ENCODE measurements at regions not wholly inside any gene's neighbourhood (a gene's known extent, or its start where the extent isn't known, plus 50 kb on each side); places are given as distances from the start of the nearest gene placed in this dataset.
"Not testable (repeated sequence)": the region's sequence is repeated elsewhere in the genome, so short reads cannot be mapped to it uniquely, and the experiment has no call there.

DNA sequence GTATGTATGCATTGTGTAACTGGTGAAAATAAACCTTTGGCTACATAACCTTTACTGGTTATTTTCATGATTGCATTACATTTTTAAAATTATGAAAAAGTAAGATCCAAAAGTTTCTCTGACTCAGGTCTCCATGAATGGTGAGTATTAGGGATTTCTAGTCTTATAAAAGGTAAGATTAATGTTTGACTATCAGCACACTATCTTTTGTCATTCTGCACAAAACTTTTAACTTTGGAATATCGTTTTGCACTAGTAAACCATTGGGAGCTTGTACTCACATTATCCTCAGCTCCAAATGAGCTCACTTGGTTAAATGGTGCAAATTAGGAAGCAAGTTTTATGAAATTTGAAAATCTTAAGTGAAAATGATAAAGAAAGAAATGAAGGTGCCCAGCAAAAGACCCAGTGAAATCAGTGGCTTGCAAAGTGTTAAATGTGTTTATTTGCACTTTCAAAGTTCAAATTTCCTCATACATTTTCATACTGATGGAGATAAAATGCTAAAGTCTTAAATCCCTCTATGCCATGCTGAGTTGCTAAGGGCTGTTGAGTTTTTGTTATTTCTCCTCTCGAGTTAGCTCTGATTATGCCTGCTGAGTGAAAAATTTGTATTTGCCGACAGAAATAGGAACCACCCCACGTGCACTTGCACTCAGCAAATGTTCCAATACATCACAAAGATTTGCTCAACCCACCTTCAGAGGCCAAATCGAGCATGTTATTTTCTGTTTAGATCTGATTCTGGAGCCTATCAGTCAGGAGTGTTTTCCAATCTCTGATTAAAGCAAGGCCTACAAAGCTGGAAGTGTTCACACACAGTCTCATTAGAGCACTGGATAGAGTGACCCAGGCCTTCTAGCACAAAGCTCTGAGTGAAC lies 885.7 kb downstream of the NR2F1-AS1 start:
- DNase-seq (ENCODE audit: low read depth), result no peak

DNA sequence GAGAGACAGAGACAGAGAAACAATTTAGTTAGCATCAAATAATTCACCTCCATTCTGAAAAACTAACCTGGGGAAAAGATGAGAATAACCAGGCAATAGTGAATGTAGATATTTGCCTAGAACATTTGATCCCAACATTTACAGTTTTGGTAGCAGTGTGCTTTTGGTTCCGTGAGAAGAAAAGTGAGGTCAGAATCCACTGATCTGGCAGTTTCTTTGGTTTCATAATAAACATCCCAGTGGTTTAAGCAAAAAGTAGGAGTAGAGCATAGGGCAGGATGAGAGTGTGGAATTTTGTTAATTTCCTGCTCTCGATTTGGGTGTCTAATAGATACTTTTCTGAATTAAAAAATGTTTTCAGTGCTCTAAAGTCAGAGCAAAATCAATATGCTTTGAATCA lies 887.0 kb downstream of the NR2F1-AS1 start:
- DNase-seq (ENCODE audit: low read depth), result no peak

- DNase-seq (ENCODE audit: low read depth), result not testable (repeated sequence)
Observed at GRCh38 chr5:92691955-92692354, 889.1 kb downstream of the NR2F1-AS1 start.

DNA sequence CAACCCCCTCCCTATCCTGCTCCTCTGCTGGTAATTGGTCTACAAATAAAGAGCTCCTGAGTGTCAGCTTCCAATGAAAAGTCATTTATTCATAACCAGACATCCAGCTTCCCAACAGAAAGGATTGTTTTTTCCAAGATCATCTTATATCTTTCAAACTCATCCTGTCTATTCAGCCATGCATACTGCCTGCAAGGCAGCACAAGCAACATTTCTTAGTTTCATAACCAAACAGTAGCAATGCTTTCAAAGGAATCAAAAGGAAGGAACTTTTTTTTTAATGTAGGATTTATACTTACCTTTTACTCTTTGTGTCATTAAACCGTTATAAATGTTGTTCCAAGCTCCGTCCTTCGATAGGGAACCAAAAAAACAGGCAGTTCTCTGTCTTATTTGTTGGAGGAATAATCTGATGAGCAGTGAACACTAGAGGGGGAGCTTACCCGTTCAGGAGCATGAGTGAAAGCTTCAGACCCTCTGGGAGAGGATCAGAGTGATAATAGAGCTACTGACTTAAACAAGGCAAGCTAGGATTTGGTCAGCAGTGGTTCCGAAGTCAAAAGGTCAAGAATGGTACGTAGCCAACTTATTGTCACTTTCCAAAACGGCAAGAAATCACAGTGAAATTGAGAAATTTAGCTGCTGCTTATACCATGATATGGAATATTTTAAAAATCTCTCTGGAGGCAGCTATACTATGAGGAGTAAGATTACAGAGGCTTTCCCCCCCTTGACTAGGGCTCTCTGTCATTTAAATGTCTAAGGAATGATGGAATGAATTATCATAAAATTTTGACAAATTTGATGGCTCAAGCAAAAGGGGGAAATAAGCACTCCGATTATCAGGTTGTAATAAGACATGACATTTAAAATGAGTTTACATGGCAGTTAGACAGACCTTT lies 892.9 kb downstream of the NR2F1-AS1 start:
- peak; percentile 68 for DNase-seq (ENCODE audit: low read depth)

DNA sequence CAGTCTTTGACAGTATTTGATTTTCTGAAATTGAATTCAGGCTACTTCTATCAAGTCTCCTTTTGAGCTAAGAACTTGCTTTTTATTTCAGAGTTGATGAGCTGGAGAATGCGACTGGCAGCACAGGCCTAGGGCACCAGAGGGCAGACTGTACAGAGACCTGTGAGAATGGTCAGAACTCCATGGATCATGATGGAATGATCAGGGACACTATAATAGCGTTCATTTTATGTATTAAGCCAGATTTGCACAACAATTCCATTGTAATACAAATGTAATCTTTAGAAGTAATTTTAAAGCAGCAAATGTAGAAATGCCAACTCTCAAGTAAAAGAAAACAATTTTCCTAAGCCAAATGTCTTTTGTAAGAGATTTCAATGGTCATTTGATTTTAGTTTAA lies 902.4 kb downstream of the NR2F1-AS1 start:
- peak; percentile 8 for DNase-seq (ENCODE audit: low read depth)

- DNase-seq (ENCODE audit: low read depth), result no peak
Observed at GRCh38 chr5:92676215-92677165, 904.5 kb downstream of the NR2F1-AS1 start.

DNA sequence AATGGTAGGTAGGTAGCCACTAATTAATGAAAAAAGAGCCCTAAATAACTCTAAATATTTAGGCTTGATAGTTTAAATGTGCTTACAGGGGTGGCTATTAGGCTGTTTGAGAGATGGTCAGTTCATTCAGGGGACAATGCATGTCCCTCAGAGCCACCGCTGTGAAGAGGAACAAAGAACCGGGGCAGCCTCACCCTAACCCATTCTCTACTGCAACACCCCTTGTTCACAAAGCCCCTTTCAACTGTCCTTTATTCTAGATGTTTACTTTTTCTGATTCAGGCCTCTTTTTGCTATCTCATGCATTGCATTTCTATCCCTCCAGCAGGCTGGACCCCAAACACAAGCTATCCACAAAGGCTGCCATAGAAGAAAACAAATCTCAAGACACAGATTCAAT lies 906.7 kb downstream of the NR2F1-AS1 start:
- no peak for DNase-seq (ENCODE audit: low read depth)

- DNase-seq (ENCODE audit: low read depth), result no peak
Observed at GRCh38 chr5:92665506-92665905, 915.5 kb downstream of the NR2F1-AS1 start.

DNA sequence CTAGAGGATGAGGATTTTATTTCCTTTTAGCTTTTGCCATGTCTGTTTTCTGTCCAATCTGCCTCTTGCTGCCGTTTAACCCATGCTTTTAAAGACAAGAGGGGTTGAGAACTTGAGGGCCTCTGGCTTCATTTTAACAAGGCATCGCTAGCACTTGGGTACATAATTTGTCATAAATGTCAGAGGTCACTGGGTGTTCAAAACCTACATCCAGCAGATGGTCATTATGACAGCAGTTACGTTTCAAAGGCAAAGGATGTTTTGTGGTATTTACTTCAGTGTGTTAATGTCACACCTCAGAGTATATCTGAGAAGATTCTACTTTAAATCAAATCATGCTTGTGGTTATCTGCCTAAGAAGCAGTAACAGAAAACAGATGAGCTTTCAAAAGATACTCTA lies 918.3 kb downstream of the NR2F1-AS1 start:
- peak; percentile 0 for DNase-seq (ENCODE audit: low read depth)

DNA sequence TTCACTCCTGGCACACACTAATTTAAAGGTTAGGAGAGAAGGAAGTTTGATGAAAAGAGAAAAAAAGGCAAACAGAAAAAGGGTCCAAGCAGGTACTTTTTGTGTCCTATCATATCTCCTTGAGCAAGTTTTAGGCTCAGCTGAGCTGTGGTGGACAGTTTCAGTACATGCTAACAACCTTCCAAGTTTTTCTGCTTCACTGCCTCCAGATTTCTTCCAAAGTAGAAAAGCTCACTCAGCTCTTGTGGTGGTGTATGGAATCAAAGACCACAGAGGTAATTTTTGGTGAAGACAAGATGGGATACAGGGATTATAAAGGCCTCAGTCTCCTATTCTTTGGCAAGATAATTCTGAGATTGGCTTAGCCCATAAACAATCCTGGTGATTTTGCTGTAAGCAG lies 921.8 kb downstream of the NR2F1-AS1 start:
- DNase-seq (ENCODE audit: low read depth), result no peak

GRCh38 chr5:92654601-92655000 lies 926.4 kb downstream of the NR2F1-AS1 start:
- not testable (repeated sequence) for DNase-seq (ENCODE audit: low read depth)

- no peak for DNase-seq (ENCODE audit: low read depth)
Observed at GRCh38 chr5:92653730-92654461, 927.1 kb downstream of the NR2F1-AS1 start.

DNA sequence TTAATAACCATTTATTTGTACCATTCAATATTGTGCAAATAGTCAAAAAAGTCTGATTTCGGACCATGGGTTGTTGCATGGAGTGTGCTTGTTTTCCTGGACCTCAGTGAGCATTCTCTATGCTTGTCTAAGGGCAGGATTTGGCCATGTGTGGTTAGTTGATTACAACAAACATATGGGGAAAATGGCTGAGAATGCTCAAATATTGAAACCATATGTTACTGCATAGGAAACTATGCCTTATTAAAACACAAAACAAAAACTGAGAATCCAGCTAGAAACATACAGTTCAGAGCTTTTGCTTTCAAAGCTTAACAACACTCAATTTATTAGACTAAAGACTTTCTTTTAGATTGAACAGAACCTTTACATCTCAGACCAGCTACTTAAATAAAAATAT lies 928.3 kb downstream of the NR2F1-AS1 start:
- DNase-seq (ENCODE audit: low read depth), result peak; percentile 81

DNA sequence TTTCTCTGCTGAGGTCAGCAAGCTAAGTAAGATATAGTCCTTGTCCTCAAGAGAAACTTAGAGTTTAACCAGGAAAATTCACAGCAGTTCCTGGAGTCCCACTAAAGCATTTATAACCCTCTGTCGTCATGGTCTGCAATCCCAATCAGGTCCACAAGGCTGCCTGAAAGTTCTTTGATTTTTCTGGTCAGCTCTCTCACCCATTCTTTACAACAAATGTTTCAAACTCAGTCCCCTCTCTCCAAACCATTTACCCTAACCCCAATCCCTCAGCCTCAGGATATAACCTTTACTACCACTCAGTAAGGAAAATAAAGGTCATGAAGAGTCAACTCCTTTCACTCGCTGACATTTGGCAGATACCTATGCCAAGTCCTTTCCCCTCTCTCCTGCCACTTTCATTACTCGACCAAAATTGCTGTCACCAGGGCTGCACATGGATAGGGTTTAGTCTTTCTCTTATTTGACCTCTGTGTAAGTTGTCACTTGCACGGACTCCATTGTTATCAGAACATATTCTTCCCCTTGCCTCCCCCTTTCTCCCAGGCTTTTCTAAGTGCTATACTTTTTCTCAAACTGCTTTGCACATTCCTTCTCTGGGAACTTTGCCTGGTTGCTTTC lies 936.6 kb downstream of the NR2F1-AS1 start:
- DNase-seq (ENCODE audit: low read depth), result no peak

DNA sequence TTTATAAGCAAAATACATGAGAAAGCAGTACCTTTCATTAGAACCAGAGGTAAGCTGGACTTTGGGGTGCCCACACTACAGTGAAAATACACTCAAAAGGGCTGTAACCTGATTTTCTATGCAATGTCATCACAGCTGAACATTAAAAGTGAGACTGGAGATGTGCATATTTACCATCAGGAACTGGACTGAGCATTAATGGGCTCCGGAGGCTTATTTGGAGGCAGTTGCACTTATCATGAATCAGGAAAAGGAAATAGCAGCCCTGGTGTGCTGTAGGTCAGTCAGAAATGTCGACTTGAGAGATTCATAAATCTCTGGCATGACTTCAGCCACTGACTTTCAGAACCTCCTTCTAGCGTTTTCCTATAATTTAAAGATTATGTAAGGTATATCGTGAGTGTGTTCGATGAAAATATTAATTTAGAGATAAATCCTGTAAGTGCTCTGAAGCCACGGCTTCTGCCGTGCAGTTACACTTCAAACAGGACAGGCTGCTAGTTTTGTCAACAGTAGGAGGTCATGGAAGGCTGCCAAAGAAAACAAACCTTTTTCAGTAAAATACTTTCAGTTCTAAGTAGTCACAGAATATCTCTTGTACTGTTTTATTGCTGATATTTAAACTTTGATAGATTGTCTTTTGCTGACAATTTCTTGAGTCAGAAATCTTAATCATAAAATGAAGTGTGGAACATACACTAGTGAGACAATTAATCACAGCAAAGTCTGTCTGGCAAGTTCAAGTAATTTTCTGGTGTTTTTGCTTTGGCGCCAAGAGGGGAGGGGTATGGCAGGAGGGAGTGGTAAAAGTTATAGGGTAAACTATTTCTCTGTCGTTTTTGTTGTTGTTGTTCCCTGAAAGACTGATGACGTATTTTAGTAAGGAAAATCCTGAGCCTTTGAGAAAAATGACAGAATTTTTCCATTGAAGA lies 939.7 kb downstream of the NR2F1-AS1 start:
- peak; percentile 61 for DNase-seq (ENCODE audit: low read depth)

- no peak for DNase-seq (ENCODE audit: low read depth)
Observed at GRCh38 chr5:92640340-92640739, 940.7 kb downstream of the NR2F1-AS1 start.

DNA sequence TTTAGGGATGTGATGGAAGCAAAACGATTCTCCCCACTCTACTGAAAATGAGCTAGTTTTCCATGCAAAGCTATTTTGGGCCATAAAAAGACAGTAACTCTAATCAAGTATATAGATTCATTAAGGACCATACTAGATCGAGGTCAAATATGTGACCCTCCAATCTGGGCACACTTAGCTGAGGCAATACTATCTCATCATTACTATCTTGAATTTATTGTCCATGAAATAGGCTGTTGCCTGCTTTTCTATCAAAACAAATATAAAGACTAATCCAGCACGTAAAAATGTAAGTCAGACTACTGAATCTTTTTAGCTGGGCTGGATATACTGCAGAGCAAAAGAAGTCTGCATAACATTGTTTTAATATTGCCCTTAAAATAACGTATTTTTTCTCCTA lies 943.1 kb downstream of the NR2F1-AS1 start:
- DNase-seq (ENCODE audit: low read depth), result no peak

- DNase-seq (ENCODE audit: low read depth), result no peak
Observed at GRCh38 chr5:92637247-92637646, 943.8 kb downstream of the NR2F1-AS1 start.

- no peak for DNase-seq (ENCODE audit: low read depth)
Observed at GRCh38 chr5:92635001-92635461, 946.0 kb downstream of the NR2F1-AS1 start.
